Left lung (tissue), 4 donors: ENCODE measurements at regions not wholly inside any gene's neighbourhood (a gene's known extent, or its start where the extent isn't known, plus 50 kb on each side); places are given as distances from the start of the nearest gene placed in this dataset.

ENCODE experiments used
- ATAC-seq: fragments of 200-7000 bp; cut with Tn5 transposase; one replicate; pipeline ENCODE4 v1.9.1; 2020; ENCODE audit warnings: moderate library complexity
- DNase-seq, 4 donors: peaks; one replicate each; pipeline ENCODE4 v3.0.0-alpha.2; 2013 to 2020
- H3K27ac ChIP-seq, 2 donors: fragments of 200-600 bp; sonication (generic) in 1 of 2; one replicate each; pipeline versions ENCODE4 v1.5.0 to v1.8.0; 2020 to 2021
- H3K27me3 ChIP-seq, 2 donors: fragments of 200-600 bp; sonication (generic) in 1 of 2; one replicate each; pipeline versions ENCODE4 v1.5.0 to v1.8.0; 2020 to 2021
- H3K36me3 ChIP-seq, 2 donors: fragments of 200-600 bp; sonication (generic) in 1 of 2; one replicate each; pipeline versions ENCODE4 v1.5.0 to v1.8.0; 2020 to 2021
- H3K4me1 ChIP-seq, 2 donors: fragments of 200-600 bp; one replicate each; pipeline ENCODE4 v1.8.0; 2021
- H3K4me3 ChIP-seq, 2 donors: fragments of 200-600 bp; sonication (generic) in 1 of 2; one replicate each; pipeline versions ENCODE4 v1.5.0 to v1.8.0; 2020 to 2021; ENCODE audit warnings: mild to moderate bottlenecking in 1 of 2
- H3K9me3 ChIP-seq, 2 donors: fragments of 200-600 bp; sonication (generic) in 1 of 2; one replicate each; pipeline versions ENCODE4 v1.5.0 to v1.8.0; 2020 to 2021
- intact Hi-C, 2 donors: fragments of 100-400 bp; cut with DNase I; formaldehyde crosslinking; loops; one replicate each; pipeline versions ENCODE4 v1.11.2 to v1.14.2; 2022
- TF ChIP-seq, protein P1 (sequence below), 2 donors: fragments of 200-600 bp; sonication (generic) in 1 of 2; IDR thresholded peaks; one replicate each; pipeline versions ENCODE4 v1.5.0 to v1.8.0; 2021; ENCODE audit warnings: antibody characterized with exemption in 2 of 2
- donor health status: DM: no; HTN: yes; CAD: no.
- donor health status: DM: no; HTN: no; CAD: no.

DNA sequence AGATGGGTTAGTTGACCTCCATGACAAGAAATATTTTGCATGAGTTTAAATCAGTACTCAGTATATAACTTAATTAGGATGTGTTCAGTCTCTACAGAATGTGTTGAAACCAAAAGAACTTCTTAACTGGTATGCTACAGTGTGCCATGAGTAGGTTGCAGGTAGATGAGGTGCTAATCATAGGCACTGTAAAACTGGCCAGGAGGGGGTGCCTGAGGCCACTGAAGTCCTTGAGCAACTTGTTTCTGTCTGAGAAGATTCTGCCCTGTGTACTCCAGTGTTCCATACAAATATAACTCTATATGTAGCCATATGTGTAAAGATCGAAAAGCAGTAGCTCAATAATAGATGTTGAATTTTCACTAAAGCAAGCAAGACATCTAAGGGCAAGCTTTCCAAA is 549.2 kb upstream of the KLF12 start:
- Histone ChIP-seq H3K27me3 (no peaks in the 10 kb centered on the region), H3K4me3 (no peak overlapping the region), H3K4me1 (no peaks in the 10 kb centered on the region), H3K9me3 (peaks cover 0 to 10% of the 10 kb centered on the region in 2 donors), H3K27ac (no peak overlapping the region), H3K36me3 (no peaks in the 10 kb centered on the region)
- no peak for ATAC-seq
- intact Hi-C loops, result no loop called here
- no peak for DNase-seq
- TF ChIP-seq, protein P1, sequence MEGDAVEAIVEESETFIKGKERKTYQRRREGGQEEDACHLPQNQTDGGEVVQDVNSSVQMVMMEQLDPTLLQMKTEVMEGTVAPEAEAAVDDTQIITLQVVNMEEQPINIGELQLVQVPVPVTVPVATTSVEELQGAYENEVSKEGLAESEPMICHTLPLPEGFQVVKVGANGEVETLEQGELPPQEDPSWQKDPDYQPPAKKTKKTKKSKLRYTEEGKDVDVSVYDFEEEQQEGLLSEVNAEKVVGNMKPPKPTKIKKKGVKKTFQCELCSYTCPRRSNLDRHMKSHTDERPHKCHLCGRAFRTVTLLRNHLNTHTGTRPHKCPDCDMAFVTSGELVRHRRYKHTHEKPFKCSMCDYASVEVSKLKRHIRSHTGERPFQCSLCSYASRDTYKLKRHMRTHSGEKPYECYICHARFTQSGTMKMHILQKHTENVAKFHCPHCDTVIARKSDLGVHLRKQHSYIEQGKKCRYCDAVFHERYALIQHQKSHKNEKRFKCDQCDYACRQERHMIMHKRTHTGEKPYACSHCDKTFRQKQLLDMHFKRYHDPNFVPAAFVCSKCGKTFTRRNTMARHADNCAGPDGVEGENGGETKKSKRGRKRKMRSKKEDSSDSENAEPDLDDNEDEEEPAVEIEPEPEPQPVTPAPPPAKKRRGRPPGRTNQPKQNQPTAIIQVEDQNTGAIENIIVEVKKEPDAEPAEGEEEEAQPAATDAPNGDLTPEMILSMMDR (IDR thresholded peaks at IDR 0.05), result no peak

DNA sequence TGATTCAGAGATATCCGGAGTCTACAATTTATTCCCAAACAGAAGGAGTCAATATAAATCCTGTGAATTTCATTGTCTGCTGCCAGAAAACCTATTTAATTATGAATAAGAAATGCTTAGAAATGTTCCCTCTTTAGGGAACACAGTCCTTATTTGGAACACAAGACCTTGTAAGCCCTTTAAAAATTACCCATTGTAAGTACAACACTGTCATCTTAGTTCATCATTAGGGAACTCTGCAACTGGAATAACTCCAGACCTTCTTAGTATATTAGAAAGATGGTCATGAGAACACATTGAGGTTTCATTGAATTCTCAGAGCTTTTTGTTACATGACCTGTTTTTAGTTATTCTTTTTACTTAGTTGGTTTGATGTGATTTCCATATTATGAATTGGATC is 548.5 kb upstream of the KLF12 start:
- ATAC-seq, result no peak
- peaks cover 0 to 10% of the 10 kb centered on the region in 2 donors for H3K9me3 ChIP-seq
- intact Hi-C loops, result no loop called here
- no peak for DNase-seq
- H3K27me3 ChIP-seq, result no peaks in the 10 kb centered on the region
- no peak overlapping the region for H3K27ac ChIP-seq
- no peaks in the 10 kb centered on the region for H3K36me3 ChIP-seq
- H3K4me3 ChIP-seq, result no peak overlapping the region
- TF ChIP-seq, protein P1 (IDR thresholded peaks at IDR 0.05), result no peak
- no peaks in the 10 kb centered on the region for H3K4me1 ChIP-seq

DNA sequence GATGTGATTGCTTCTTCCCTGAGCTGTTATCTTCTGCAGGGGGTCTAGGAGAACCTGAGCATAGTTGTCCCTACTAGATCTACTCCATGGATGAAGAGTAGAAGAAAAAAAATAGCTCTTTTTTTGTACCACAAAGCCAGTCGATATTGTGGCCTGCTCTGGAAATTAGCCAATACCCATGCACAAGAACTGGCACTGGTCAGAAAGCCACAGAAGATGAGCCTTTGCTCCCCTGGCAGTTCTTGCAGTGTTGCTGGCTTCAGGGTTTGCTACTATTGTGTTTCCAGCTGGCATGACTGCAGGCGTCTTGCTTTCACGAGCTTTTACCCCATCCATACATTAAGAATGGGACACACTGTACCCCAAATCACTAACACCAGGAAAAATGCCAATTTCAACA is 547.7 kb upstream of the KLF12 start:
- intact Hi-C loops, result no loop called here
- no peak overlapping the region for H3K4me3 ChIP-seq
- H3K27me3 ChIP-seq, result no peaks in the 10 kb centered on the region
- no peaks in the 10 kb centered on the region for H3K36me3 ChIP-seq
- DNase-seq (no peak), ATAC-seq (no peak)
- H3K27ac ChIP-seq, result no peak overlapping the region
- H3K4me1 ChIP-seq, result no peaks in the 10 kb centered on the region
- TF ChIP-seq, protein P1 (IDR thresholded peaks at IDR 0.05), result no peak
- peaks cover 0 to 10% of the 10 kb centered on the region in 2 donors for H3K9me3 ChIP-seq

DNA sequence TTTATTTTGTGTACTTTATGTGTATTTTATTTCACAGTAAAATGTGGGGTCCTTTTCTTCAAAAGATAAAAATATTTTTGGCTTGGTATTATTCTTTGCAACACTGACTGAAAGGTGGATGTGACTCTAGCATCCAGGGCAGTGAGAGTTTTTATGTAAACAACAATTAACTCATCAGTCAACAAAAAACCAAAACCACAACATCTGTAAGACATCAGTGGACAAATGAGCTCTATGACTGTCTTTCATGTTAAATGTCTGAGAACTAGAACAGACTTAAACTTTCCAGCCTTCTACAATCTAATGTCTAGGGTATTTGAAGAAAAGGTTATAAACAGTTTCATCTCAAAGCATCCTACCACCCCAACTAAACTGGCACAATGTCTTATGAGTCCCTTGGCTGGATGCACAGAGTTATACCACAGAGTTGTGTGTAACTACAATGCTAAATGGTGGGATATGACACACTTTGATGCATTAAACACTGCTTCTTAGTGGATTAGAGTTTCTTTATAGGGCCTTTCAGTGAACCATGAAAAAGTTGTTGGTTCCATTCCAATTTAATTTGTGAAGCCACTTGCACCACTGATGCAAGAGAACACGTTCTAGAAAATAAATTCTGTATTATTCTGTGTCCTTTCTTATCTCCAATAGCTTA is 544.2 kb upstream of the KLF12 start:
- Histone ChIP-seq H3K4me3 (no peak overlapping the region), H3K27ac (no peak overlapping the region), H3K27me3 (no peaks in the 10 kb centered on the region), H3K9me3 (no peaks in the 10 kb centered on the region), H3K36me3 (no peaks in the 10 kb centered on the region), H3K4me1 (no peaks in the 10 kb centered on the region)
- no peak for DNase-seq
- TF ChIP-seq, protein P1 (IDR thresholded peaks at IDR 0.05), result no peak
- intact Hi-C loops, result no loop called here
- no peak for ATAC-seq

DNA sequence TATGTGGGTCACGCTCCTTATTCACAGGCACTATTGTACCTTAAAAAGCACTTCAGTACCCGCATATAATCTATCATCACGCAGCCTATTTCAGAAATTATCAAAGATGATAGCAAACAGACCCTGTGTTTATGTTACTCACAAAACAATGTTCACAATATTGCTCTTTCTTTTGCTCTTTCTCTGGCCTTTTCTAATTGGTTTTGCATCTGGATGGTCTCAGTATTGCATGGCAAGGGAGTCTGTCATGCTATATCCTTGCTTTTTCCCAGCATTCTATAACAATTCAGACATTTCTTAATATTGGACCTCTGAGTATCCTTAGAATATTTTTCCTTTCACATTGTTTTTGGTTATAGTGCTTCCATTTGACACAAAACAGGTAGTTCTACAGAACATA is 541.8 kb upstream of the KLF12 start:
- H3K9me3 ChIP-seq, result no peaks in the 10 kb centered on the region
- no peaks in the 10 kb centered on the region for H3K4me1 ChIP-seq
- TF ChIP-seq, protein P1 (IDR thresholded peaks at IDR 0.05), result no peak
- no peak for DNase-seq
- no peaks in the 10 kb centered on the region for H3K27me3 ChIP-seq
- no peaks in the 10 kb centered on the region for H3K36me3 ChIP-seq
- H3K27ac ChIP-seq, result no peak overlapping the region
- intact Hi-C loops, result no loop called here
- H3K4me3 ChIP-seq, result no peak overlapping the region
- no peak for ATAC-seq
